H1 (cell line): ENCODE measurements at regions not wholly inside any gene's neighbourhood (a gene's known extent, or its start where the extent isn't known, plus 50 kb on each side); places are given as distances from the start of the nearest gene placed in this dataset.

Experiments used
- HDAC2 ChIP-seq, 2 experiments: fragments of 300-600 bp in 1 of 2; sonication (generic) in 1 of 2; IDR thresholded peaks; 2 replicates each; pipeline ENCODE4 v1.6.1; 2011 to 2012; ENCODE audit warnings: low read depth in 2 of 2, low read length in 2 of 2, mild to moderate bottlenecking in 2 of 2, moderate library complexity in 2 of 2, borderline replicate concordance in 1 of 2, inconsistent platforms in 1 of 2
- JUN ChIP-seq: IDR thresholded peaks from 2 replicates; pipeline ENCODE4 v1.6.1; 2011; ENCODE audit warnings: low read depth, mild to moderate bottlenecking, improper control_type of control experiment, low read length
- POLR2A ChIP-seq, 2 experiments: IDR thresholded peaks; 1 replicate in 1 of 2; 2 replicates in 1 of 2; pipeline ENCODE4 v1.6.1; 2011; ENCODE audit warnings: low read depth in 2 of 2, low read length in 2 of 2, mild to moderate bottlenecking in 2 of 2; ENCODE audit errors: control extremely low read depth in 1 of 2
- RNF2 ChIP-seq: fragments of 200-900, 300-1000 bp; sonication (generic); IDR thresholded peaks from 2 replicates; pipeline ENCODE4 v1.7.1; 2016; ENCODE audit warnings: borderline replicate concordance, low read depth, mild to moderate bottlenecking, antibody characterized with exemption, low read length; ENCODE audit not compliant: poor library complexity, severe bottlenecking; ENCODE audit errors: missing control alignments
- SAP30 ChIP-seq: fragments of 300-600 bp; sonication (generic); IDR thresholded peaks from 2 replicates; pipeline ENCODE4 v1.7.1; 2012; ENCODE audit warnings: low read length, moderate library complexity, mild to moderate bottlenecking, inconsistent platforms; ENCODE audit not compliant: insufficient read depth, insufficient replicate concordance
- TF ChIP-seq, protein P1 (sequence below): IDR thresholded peaks from 2 replicates; pipeline ENCODE4 v1.6.1; 2012; ENCODE audit warnings: inconsistent platforms

DNA sequence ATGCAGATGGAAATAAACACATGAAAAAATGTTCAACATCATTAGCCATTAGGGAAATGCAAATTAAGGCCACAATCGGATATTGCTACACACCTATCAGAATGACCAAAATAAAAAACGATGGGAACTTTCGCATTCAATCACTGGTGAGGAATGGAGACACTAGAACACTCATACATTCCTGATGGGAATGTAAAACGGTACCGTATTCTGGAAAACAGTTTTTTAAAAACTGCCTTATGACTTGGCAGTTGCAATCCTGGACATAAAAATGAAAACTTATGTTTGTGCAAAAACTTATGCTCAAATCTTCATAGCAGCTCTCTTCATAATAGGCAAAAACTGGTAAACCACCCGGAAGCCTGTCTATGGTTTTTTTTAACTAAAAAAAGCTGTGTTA is 146.0 kb downstream of the CEBPB start (continued):
- no peak for TF ChIP-seq POLR2A (IDR thresholded peaks at IDR 0.05; ENCODE audit: control extremely low read depth in 1 of 2, low read depth in 2 of 2, low read length in 2 of 2)
- no peak for TF ChIP-seq RNF2
- TF ChIP-seq, protein P1, sequence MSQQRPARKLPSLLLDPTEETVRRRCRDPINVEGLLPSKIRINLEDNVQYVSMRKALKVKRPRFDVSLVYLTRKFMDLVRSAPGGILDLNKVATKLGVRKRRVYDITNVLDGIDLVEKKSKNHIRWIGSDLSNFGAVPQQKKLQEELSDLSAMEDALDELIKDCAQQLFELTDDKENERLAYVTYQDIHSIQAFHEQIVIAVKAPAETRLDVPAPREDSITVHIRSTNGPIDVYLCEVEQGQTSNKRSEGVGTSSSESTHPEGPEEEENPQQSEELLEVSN: no peak
- TF ChIP-seq HDAC2 (IDR thresholded peaks at IDR 0.05; ENCODE audit: borderline replicate concordance in 1 of 2, low read depth in 2 of 2, low read length in 2 of 2): no peak
- no peak for TF ChIP-seq JUN
- no peak for TF ChIP-seq SAP30
